G401 (cell line): ENCODE measurements at regions not wholly inside any gene's neighbourhood (a gene's known extent, or its start where the extent isn't known, plus 50 kb on each side); places are given as distances from the start of the nearest gene placed in this dataset.
"Not testable (repeated sequence)": the region's sequence is repeated elsewhere in the genome, so short reads cannot be mapped to it uniquely, and the experiment has no call there.

Experiments used
- DNase-seq: peaks from one replicate; pipeline ENCODE4 v3.0.0-alpha.2; 2015; ENCODE audit warnings: low spot score
- in situ Hi-C: cut with HindIII; loops from 2 replicates; pipeline ENCODE4 v1.10.0; 2016; ENCODE audit warnings: low sequenced_read_pairs, mixed read lengths

GRCh38 chr19:31068268-31068667 is 281.0 kb downstream of the TSHZ3 start:
- in situ Hi-C loops, result no loop called here
- DNase-seq, result no peak

- in situ Hi-C loops, result no loop called here
- no peak for DNase-seq
Observed at GRCh38 chr19:31066385-31066784, 282.9 kb downstream of the TSHZ3 start.

GRCh38 chr19:31064491-31064890 is 284.7 kb downstream of the TSHZ3 start:
- no peak for DNase-seq
- in situ Hi-C loops, result no loop called here

GRCh38 chr19:31058676-31059340 is 290.4 kb downstream of the TSHZ3 start:
- in situ Hi-C loops, result no loop called here
- no peak for DNase-seq

GRCh38 chr19:31057476-31057875 is 291.8 kb downstream of the TSHZ3 start:
- no peak for DNase-seq
- in situ Hi-C loops, result no loop called here

- no peak for DNase-seq
- in situ Hi-C loops, result no loop called here
Observed at GRCh38 chr19:31055454-31055853, 293.8 kb downstream of the TSHZ3 start.

- in situ Hi-C loops, result no loop called here
Observed at GRCh38 chr19:31054430-31054829, 294.8 kb downstream of the TSHZ3 start.

GRCh38 chr19:31049431-31049830 is 299.8 kb downstream of the TSHZ3 start:
- DNase-seq, result no peak
- in situ Hi-C loops, result no loop called here

More at GRCh38 chr19:31054430-31054829, 294.8 kb downstream of the TSHZ3 start:
- no peak for DNase-seq

GRCh38 chr19:31046024-31046423 is 303.2 kb downstream of the TSHZ3 start:
- DNase-seq, result no peak
- in situ Hi-C loops, result no loop called here

GRCh38 chr19:31041461-31041860 is 307.8 kb downstream of the TSHZ3 start:
- DNase-seq, result no peak
- in situ Hi-C loops, result no loop called here

- DNase-seq, result no peak
- in situ Hi-C loops, result no loop called here
Observed at GRCh38 chr19:31039151-31039550, 310.1 kb downstream of the TSHZ3 start.

- DNase-seq, result no peak
- in situ Hi-C loops, result no loop called here
Observed at GRCh38 chr19:31037286-31037980, 311.8 kb downstream of the TSHZ3 start.

- in situ Hi-C loops, DNase-seq: not testable (repeated sequence)
Observed at GRCh38 chr19:31031455-31031854, 317.8 kb downstream of the TSHZ3 start.

GRCh38 chr19:31023038-31023437 is 326.2 kb downstream of the TSHZ3 start:
- in situ Hi-C loops, result no loop called here
- no peak for DNase-seq

- in situ Hi-C loops, result no loop called here
- DNase-seq, result no peak
Observed at GRCh38 chr19:31018936-31019335, 330.3 kb downstream of the TSHZ3 start.

GRCh38 chr19:31015778-31016177 is 333.5 kb downstream of the TSHZ3 start:
- in situ Hi-C loops, result no loop called here

GRCh38 chr19:31014668-31015067 is 334.6 kb downstream of the TSHZ3 start:
- in situ Hi-C loops, result no loop called here
- DNase-seq, result no peak

More at GRCh38 chr19:31015778-31016177, 333.5 kb downstream of the TSHZ3 start:
- DNase-seq, result no peak

- no peak for DNase-seq
- in situ Hi-C loops, result no loop called here
Observed at GRCh38 chr19:31013384-31014020, 335.7 kb downstream of the TSHZ3 start.

GRCh38 chr19:31002518-31003244 is 346.6 kb downstream of the TSHZ3 start:
- in situ Hi-C loops, result no loop called here
- DNase-seq, result no peak

- DNase-seq, result no peak
- in situ Hi-C loops, result no loop called here
Observed at GRCh38 chr19:31001991-31002390, 347.2 kb downstream of the TSHZ3 start.
